Liver (tissue), 8 donors: ENCODE measurements at regions not wholly inside any gene's neighbourhood (a gene's known extent, or its start where the extent isn't known, plus 50 kb on each side); places are given as distances from the start of the nearest gene placed in this dataset.

Source experiments
- DNase-seq: peaks from one replicate; pipeline ENCODE4 v3.0.0-alpha.2; 2017; ENCODE audit warnings: low spot score
- H3K27ac ChIP-seq, 2 donors: one replicate each; pipeline ENCODE4 v1.7.0; 2013; ENCODE audit warnings: inconsistent platforms in 2 of 2, low read length in 2 of 2, control low read depth in 1 of 2, low read depth in 1 of 2, mild to moderate bottlenecking in 1 of 2
- H3K27me3 ChIP-seq, 4 donors: one replicate each; pipeline versions ENCODE4 v1.6.1 to v1.7.0; 2013; ENCODE audit warnings: low read length in 3 of 4, inconsistent platforms in 1 of 4, mild to moderate bottlenecking in 1 of 4, moderate library complexity in 1 of 4; ENCODE audit not compliant: control insufficient read depth in 4 of 4, insufficient read depth in 4 of 4
- H3K36me3 ChIP-seq, 4 donors: one replicate each; pipeline versions ENCODE4 v1.6.1 to v1.7.0; 2013; ENCODE audit warnings: low read length in 3 of 4, mild to moderate bottlenecking in 3 of 4, low read depth in 1 of 4, moderate library complexity in 1 of 4; ENCODE audit not compliant: control insufficient read depth in 4 of 4, insufficient read depth in 3 of 4
- H3K4me1 ChIP-seq, 4 donors: one replicate each; pipeline versions ENCODE4 v1.6.1 to v1.7.0; 2013; ENCODE audit warnings: low read length in 3 of 4, mild to moderate bottlenecking in 3 of 4, moderate library complexity in 1 of 4; ENCODE audit not compliant: control insufficient read depth in 4 of 4, insufficient read depth in 4 of 4
- H3K4me3 ChIP-seq, 3 donors: one replicate each; pipeline versions ENCODE4 v1.6.1 to v1.7.0; 2013; ENCODE audit warnings: low read length in 3 of 3, control low read depth in 1 of 3, low read depth in 1 of 3, mild to moderate bottlenecking in 1 of 3
- H3K9ac ChIP-seq, 2 donors: one replicate each; pipeline ENCODE4 v1.7.0; 2013; ENCODE audit warnings: low read length in 2 of 2, mild to moderate bottlenecking in 2 of 2, moderate library complexity in 2 of 2, control low read depth in 1 of 2, low read depth in 1 of 2
- H3K9me3 ChIP-seq, 4 donors: one replicate each; pipeline versions ENCODE4 v1.6.1 to v1.7.0; 2013; ENCODE audit warnings: low read length in 3 of 4; ENCODE audit not compliant: control insufficient read depth in 4 of 4
- EGR1 ChIP-seq, 2 donors: IDR thresholded peaks; 2 replicates each; pipeline ENCODE4 v1.6.1; 2016 to 2018; ENCODE audit warnings: antibody characterized with exemption in 2 of 2, low read depth in 2 of 2
- FOXA1 ChIP-seq: IDR thresholded peaks from 2 replicates; pipeline ENCODE4 v1.6.1; 2016; ENCODE audit warnings: antibody characterized with exemption
- FOXA2 ChIP-seq: IDR thresholded peaks from 2 replicates; pipeline ENCODE4 v1.6.1; 2016; ENCODE audit warnings: antibody characterized with exemption
- GABPA ChIP-seq, 2 donors: IDR thresholded peaks in 1 of 2; conservative IDR thresholded peaks in 1 of 2; 2 replicates each; pipeline ENCODE4 v1.6.1; 2016; ENCODE audit warnings: antibody characterized with exemption in 2 of 2, mild to moderate bottlenecking in 1 of 2, moderate library complexity in 1 of 2
- HNF4A ChIP-seq, 2 donors: conservative IDR thresholded peaks; 2 replicates each; pipeline ENCODE4 v1.6.1; 2016; ENCODE audit warnings: antibody characterized with exemption in 2 of 2, mild to moderate bottlenecking in 2 of 2
- HNF4G ChIP-seq: IDR thresholded peaks from 2 replicates; pipeline ENCODE4 v1.6.1; 2016; ENCODE audit warnings: antibody characterized with exemption
- JUND ChIP-seq, 2 donors: IDR thresholded peaks; 2 replicates each; pipeline ENCODE4 v1.6.1; 2016; ENCODE audit warnings: antibody characterized with exemption in 2 of 2
- NR2F2 ChIP-seq: IDR thresholded peaks from 2 replicates; pipeline ENCODE4 v1.6.1; 2016; ENCODE audit warnings: antibody characterized with exemption
- RAD21 ChIP-seq, 2 donors: IDR thresholded peaks; 2 replicates each; pipeline ENCODE4 v1.6.1; 2016; ENCODE audit warnings: antibody characterized with exemption in 2 of 2, mild to moderate bottlenecking in 2 of 2
- RXRA ChIP-seq, 2 donors: IDR thresholded peaks; 2 replicates each; pipeline ENCODE4 v1.6.1; 2017 to 2018; ENCODE audit warnings: antibody characterized with exemption in 2 of 2, mild to moderate bottlenecking in 1 of 2
- SP1 ChIP-seq: IDR thresholded peaks from 2 replicates; pipeline ENCODE4 v1.6.1; 2018; ENCODE audit warnings: antibody characterized with exemption, mild to moderate bottlenecking
- TAF1 ChIP-seq: conservative IDR thresholded peaks from 2 replicates; pipeline ENCODE4 v1.6.1; 2016; ENCODE audit warnings: antibody characterized with exemption, mild to moderate bottlenecking
- YY1 ChIP-seq: IDR thresholded peaks from 2 replicates; pipeline ENCODE4 v1.6.1; 2016; ENCODE audit warnings: antibody characterized with exemption, mild to moderate bottlenecking
- WGBS: extraction: QIAGEN DNeasy Blood & Tissue Kit; methylation state at CpG from one replicate; pipeline ENCODE4 v1.1.7; 2013; 5-methylcytosine and 5-hydroxymethylcytosine counted together
- TF ChIP-seq, protein P1 (sequence below): IDR thresholded peaks from 2 replicates; pipeline ENCODE4 v1.6.1; 2016; ENCODE audit warnings: antibody characterized with exemption
- TF ChIP-seq, protein P2 (sequence below): fragments of 150-350 bp; IDR thresholded peaks from 2 replicates; pipeline ENCODE4 v1.5.1; 2017; ENCODE audit warnings: improper control_type of control experiment, low read depth, low read length; ENCODE audit not compliant: missing input control
- TF ChIP-seq, protein P3 (sequence below): IDR thresholded peaks from 2 replicates; pipeline ENCODE4 v1.6.1; 2016; ENCODE audit warnings: antibody characterized with exemption, mild to moderate bottlenecking
- TF ChIP-seq, protein P4 (sequence below): IDR thresholded peaks from 2 replicates; pipeline ENCODE4 v1.6.1; 2016; ENCODE audit warnings: antibody characterized with exemption
- TF ChIP-seq, protein P5 (sequence below): IDR thresholded peaks from 2 replicates; pipeline ENCODE4 v1.6.1; 2016; ENCODE audit warnings: antibody characterized with exemption
- donor health status: healthy.
- donor health status: healthy.
- donor health status: healthy.
- donor health status: healthy.
- donor health status: healthy.

DNA sequence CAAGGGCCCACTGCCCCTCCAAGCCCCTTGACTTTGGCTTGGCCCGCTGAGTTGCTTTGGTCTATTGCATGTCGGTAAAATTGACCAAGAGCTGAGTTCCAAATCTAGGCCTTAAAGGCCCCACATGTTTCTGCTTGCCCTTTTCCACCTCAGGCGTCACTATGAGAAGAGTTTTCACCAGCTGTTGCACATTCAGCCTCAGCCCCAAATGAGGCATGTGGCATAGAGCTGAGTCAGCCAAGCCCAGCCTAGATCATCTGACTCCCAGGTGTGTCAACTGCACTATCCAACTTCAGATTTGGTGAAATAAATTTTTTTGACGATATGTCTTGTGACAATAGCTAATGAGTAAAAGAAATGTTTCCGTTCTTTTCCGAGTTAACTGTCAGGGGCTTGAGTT is 424.5 kb upstream of the FAM47C start:
- no peaks in the 10 kb centered on the region for H3K9me3 ChIP-seq
- H3K36me3 ChIP-seq = no peaks in the 10 kb centered on the region
- H3K4me3 ChIP-seq = no peak overlapping the region
- H3K4me1 ChIP-seq = no peaks in the 10 kb centered on the region
- WGBS = 88% methylated on average over 6 of the region's 6 CpGs
- no peak overlapping the region for H3K27ac ChIP-seq
- TF ChIP-seq, protein P1, sequence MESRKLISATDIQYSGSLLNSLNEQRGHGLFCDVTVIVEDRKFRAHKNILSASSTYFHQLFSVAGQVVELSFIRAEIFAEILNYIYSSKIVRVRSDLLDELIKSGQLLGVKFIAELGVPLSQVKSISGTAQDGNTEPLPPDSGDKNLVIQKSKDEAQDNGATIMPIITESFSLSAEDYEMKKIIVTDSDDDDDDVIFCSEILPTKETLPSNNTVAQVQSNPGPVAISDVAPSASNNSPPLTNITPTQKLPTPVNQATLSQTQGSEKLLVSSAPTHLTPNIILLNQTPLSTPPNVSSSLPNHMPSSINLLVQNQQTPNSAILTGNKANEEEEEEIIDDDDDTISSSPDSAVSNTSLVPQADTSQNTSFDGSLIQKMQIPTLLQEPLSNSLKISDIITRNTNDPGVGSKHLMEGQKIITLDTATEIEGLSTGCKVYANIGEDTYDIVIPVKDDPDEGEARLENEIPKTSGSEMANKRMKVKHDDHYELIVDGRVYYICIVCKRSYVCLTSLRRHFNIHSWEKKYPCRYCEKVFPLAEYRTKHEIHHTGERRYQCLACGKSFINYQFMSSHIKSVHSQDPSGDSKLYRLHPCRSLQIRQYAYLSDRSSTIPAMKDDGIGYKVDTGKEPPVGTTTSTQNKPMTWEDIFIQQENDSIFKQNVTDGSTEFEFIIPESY = no peak
- TF ChIP-seq, protein P2, sequence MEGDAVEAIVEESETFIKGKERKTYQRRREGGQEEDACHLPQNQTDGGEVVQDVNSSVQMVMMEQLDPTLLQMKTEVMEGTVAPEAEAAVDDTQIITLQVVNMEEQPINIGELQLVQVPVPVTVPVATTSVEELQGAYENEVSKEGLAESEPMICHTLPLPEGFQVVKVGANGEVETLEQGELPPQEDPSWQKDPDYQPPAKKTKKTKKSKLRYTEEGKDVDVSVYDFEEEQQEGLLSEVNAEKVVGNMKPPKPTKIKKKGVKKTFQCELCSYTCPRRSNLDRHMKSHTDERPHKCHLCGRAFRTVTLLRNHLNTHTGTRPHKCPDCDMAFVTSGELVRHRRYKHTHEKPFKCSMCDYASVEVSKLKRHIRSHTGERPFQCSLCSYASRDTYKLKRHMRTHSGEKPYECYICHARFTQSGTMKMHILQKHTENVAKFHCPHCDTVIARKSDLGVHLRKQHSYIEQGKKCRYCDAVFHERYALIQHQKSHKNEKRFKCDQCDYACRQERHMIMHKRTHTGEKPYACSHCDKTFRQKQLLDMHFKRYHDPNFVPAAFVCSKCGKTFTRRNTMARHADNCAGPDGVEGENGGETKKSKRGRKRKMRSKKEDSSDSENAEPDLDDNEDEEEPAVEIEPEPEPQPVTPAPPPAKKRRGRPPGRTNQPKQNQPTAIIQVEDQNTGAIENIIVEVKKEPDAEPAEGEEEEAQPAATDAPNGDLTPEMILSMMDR = no peak
- no peak for TF ChIP-seq RXRA (IDR thresholded peaks at IDR 0.05)
- TF ChIP-seq, protein P3, sequence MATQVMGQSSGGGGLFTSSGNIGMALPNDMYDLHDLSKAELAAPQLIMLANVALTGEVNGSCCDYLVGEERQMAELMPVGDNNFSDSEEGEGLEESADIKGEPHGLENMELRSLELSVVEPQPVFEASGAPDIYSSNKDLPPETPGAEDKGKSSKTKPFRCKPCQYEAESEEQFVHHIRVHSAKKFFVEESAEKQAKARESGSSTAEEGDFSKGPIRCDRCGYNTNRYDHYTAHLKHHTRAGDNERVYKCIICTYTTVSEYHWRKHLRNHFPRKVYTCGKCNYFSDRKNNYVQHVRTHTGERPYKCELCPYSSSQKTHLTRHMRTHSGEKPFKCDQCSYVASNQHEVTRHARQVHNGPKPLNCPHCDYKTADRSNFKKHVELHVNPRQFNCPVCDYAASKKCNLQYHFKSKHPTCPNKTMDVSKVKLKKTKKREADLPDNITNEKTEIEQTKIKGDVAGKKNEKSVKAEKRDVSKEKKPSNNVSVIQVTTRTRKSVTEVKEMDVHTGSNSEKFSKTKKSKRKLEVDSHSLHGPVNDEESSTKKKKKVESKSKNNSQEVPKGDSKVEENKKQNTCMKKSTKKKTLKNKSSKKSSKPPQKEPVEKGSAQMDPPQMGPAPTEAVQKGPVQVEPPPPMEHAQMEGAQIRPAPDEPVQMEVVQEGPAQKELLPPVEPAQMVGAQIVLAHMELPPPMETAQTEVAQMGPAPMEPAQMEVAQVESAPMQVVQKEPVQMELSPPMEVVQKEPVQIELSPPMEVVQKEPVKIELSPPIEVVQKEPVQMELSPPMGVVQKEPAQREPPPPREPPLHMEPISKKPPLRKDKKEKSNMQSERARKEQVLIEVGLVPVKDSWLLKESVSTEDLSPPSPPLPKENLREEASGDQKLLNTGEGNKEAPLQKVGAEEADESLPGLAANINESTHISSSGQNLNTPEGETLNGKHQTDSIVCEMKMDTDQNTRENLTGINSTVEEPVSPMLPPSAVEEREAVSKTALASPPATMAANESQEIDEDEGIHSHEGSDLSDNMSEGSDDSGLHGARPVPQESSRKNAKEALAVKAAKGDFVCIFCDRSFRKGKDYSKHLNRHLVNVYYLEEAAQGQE = no peak
- TF ChIP-seq, protein P4, sequence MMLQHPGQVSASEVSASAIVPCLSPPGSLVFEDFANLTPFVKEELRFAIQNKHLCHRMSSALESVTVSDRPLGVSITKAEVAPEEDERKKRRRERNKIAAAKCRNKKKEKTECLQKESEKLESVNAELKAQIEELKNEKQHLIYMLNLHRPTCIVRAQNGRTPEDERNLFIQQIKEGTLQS = no peak
- TF ChIP-seq YY1 = no peak
- no peak for TF ChIP-seq FOXA1
- TF ChIP-seq EGR1 (IDR thresholded peaks at IDR 0.05; ENCODE audit: low read depth in 2 of 2) = no peak
- TF ChIP-seq, protein P5, sequence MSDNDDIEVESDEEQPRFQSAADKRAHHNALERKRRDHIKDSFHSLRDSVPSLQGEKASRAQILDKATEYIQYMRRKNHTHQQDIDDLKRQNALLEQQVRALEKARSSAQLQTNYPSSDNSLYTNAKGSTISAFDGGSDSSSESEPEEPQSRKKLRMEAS = no peak
- no peak for TF ChIP-seq RAD21 (IDR thresholded peaks at IDR 0.05)
- TF ChIP-seq NR2F2 = no peak
- no peak for TF ChIP-seq SP1
- TF ChIP-seq JUND (IDR thresholded peaks at IDR 0.05) = no peak
- no peak for TF ChIP-seq FOXA2
- no peak for TF ChIP-seq HNF4A (conservative IDR thresholded peaks at IDR 0.05)
- TF ChIP-seq GABPA (IDR thresholded peaks at IDR 0.05 in 1 of 2, conservative IDR thresholded peaks at IDR 0.05 in 1 of 2) = no peak
- TF ChIP-seq TAF1 = no peak
- TF ChIP-seq HNF4G = no peak
- H3K9ac ChIP-seq = no peak overlapping the region
- H3K27me3 ChIP-seq = no peaks in the 10 kb centered on the region
- DNase-seq = no peak
